Pancreas (tissue), 10 donors: ENCODE measurements at regions not wholly inside any gene's neighbourhood (a gene's known extent, or its start where the extent isn't known, plus 50 kb on each side); places are given as distances from the start of the nearest gene placed in this dataset.
"Not testable (repeated sequence)": the region's sequence is repeated elsewhere in the genome, so short reads cannot be mapped to it uniquely, and the experiment has no call there.

Experiments used
- ATAC-seq, 4 donors: fragments of 200-7000 bp; cut with Tn5 transposase; one replicate each; pipeline versions ENCODE4 v1.8.0 to v1.9.1; 2020; ENCODE audit warnings: mild to moderate bottlenecking in 4 of 4, moderate library complexity in 4 of 4
- DNase-seq, 6 donors: peaks; one replicate each; pipeline ENCODE4 v3.0.0-alpha.2; 2020
- FAIRE-seq: peaks from 2 replicates; lab custom pipeline; 2012; peaks lifted over from hg19 to GRCh38; lab: Jason Lieb, UNC
- H3K27ac ChIP-seq, 4 donors: fragments of 200-600 bp; sonication (generic); 1 replicate in 3 of 4; 2 replicates in 1 of 4; pipeline versions ENCODE4 v1.5.0 to v1.8.0; 2020
- H3K27me3 ChIP-seq, 4 donors: fragments of 200-600 bp; one replicate each; pipeline ENCODE4 v1.8.0; 2021
- H3K36me3 ChIP-seq, 3 donors: fragments of 200-600 bp; sonication (generic) in 1 of 3; one replicate each; pipeline versions ENCODE4 v1.5.0 to v1.8.0; 2020 to 2021
- H3K4me1 ChIP-seq, 3 donors: fragments of 200-600 bp; one replicate each; pipeline ENCODE4 v1.8.0; 2021
- H3K4me3 ChIP-seq, 4 donors: fragments of 200-600 bp; sonication (generic) in 2 of 4; one replicate each; pipeline versions ENCODE4 v1.5.0 to v1.8.0; 2020 to 2021
- H3K9me3 ChIP-seq, 4 donors: fragments of 200-600 bp; one replicate each; pipeline ENCODE4 v1.8.0; 2021
- WGBS, 2 donors: extraction: QIAGEN DNeasy Blood & Tissue Kit; methylation state at CpG; one replicate each; pipeline ENCODE4 v1.1.7; 2013; 5-methylcytosine and 5-hydroxymethylcytosine counted together
- intact Hi-C, 3 donors: fragments of 100-400 bp; cut with DNase I; formaldehyde crosslinking; loops; one replicate each; pipeline versions ENCODE4 v1.11.1 to v1.14.2; 2022
- TF ChIP-seq, protein P1 (sequence below), 4 donors: fragments of 200-600 bp; sonication (generic) in 3 of 4; IDR thresholded peaks; one replicate each; pipeline versions ENCODE4 v1.5.0 to v1.8.0; 2021; ENCODE audit warnings: antibody characterized with exemption in 4 of 4
- donor health status: healthy with polysubstance abuse.
- donor health status: DM: no; HTN: no; CAD: no; lungs with moderate emphysema.
- donor health status: DM: no; HTN: no; CAD: no.
- donor health status: control.
- donor health status: control.
- donor health status: Bipolar disorder and iron deficiency.
- donor health status: DM: yes; HTN: yes; CAD: no.
- donor health status: DM: no; HTN: no; CAD: no.
- donor health status: DM: no; HTN: no; CAD: no.
- donor health status: DM: yes; HTN: yes; CAD: no.

DNA sequence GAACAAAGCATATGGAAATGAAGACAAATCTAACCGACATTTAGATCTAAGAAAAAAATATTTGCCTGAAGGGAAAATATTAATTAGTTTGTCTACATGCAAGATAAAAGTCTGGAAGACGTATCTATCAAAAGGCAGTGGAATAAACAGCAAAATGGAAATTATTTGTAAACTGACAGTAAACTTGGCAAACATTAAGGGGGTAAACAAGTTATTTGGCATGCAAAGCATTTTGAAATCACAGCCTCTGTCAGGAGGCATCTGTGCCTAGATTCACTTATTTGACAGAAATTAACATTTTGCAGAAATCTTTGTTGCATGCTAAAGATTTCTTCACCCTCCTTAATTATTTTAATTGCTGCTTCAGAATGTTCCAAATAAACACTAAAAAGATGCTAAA, 1065.8 kb upstream of the POU3F4 start:
- TF ChIP-seq, protein P1, sequence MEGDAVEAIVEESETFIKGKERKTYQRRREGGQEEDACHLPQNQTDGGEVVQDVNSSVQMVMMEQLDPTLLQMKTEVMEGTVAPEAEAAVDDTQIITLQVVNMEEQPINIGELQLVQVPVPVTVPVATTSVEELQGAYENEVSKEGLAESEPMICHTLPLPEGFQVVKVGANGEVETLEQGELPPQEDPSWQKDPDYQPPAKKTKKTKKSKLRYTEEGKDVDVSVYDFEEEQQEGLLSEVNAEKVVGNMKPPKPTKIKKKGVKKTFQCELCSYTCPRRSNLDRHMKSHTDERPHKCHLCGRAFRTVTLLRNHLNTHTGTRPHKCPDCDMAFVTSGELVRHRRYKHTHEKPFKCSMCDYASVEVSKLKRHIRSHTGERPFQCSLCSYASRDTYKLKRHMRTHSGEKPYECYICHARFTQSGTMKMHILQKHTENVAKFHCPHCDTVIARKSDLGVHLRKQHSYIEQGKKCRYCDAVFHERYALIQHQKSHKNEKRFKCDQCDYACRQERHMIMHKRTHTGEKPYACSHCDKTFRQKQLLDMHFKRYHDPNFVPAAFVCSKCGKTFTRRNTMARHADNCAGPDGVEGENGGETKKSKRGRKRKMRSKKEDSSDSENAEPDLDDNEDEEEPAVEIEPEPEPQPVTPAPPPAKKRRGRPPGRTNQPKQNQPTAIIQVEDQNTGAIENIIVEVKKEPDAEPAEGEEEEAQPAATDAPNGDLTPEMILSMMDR (IDR thresholded peaks at IDR 0.05) = no peak
- intact Hi-C loops = no loop called here
- no peak overlapping the region for H3K4me3 ChIP-seq
- no peaks in the 10 kb centered on the region for H3K9me3 ChIP-seq
- DNase-seq (no peak), FAIRE-seq (no peak), ATAC-seq (no peak)
- H3K27ac ChIP-seq = no peak overlapping the region
- 14 to 18% methylated on average over 2 of the region's 2 CpGs for WGBS, 2 donors
- H3K27me3 ChIP-seq = peaks cover 0 to 4% (median 0%) of the 10 kb centered on the region in 4 donors
- H3K36me3 ChIP-seq = no peaks in the 10 kb centered on the region
- no peaks in the 10 kb centered on the region for H3K4me1 ChIP-seq

DNA sequence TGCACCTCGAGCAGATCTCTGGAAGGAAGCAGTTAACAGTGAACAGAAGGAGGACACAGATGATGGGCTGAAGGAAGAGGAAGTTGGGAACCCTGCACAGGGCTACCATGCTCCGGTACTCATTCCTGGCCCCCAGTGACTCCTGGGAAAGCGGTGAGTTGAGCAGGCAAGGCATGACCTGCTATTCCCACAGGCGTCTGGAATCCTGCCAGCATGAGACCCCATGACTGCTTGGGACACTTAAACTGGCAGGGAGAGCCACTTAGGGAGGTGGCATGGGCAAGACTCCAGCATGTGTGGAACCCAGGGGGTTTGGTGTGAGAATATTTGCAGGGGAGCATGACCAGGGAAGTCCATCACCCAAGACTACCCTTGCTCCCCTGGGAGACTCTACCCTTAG, 1056.4 kb upstream of the POU3F4 start:
- TF ChIP-seq, protein P1 (IDR thresholded peaks at IDR 0.05) = no peak

DNA sequence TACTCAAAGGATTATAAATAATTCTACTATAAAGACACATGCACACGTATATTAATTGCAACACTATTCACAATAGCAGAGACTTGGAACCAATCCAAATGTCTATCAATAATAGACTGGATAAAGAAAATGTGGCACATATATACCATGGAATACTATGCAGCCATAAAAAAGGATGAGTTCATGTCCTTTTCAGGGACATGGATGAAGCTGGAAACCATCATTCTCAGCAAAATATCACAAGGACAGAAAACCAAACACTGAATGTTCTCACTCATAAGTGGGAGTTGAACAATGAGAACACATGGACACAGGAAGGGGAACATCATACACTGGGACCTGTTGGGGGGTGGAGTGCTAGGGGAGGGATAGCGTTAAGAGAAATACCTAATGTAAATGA, 1052.2 kb upstream of the POU3F4 start:
- H3K27me3 ChIP-seq, H3K36me3 ChIP-seq, FAIRE-seq, H3K4me3 ChIP-seq, ATAC-seq, H3K9me3 ChIP-seq, intact Hi-C loops, H3K4me1 ChIP-seq, DNase-seq, H3K27ac ChIP-seq: not testable (repeated sequence)
- 60 to 79% methylated on average over 2 of the region's 2 CpGs for WGBS, 2 donors

More for the DNA sequence above, 1056.4 kb upstream of the POU3F4 start:
- no peak for FAIRE-seq
- Histone ChIP-seq H3K27ac (no peak overlapping the region), H3K4me3 (no peak overlapping the region), H3K4me1 (no peaks in the 10 kb centered on the region), H3K27me3 (no peaks in the 10 kb centered on the region), H3K9me3 (no peaks in the 10 kb centered on the region), H3K36me3 (no peaks in the 10 kb centered on the region)
- no peak for DNase-seq
- no peak for ATAC-seq
- intact Hi-C loops = no loop called here
- 67 to 70% methylated on average over 4 of the region's 4 CpGs for WGBS, 2 donors

DNA sequence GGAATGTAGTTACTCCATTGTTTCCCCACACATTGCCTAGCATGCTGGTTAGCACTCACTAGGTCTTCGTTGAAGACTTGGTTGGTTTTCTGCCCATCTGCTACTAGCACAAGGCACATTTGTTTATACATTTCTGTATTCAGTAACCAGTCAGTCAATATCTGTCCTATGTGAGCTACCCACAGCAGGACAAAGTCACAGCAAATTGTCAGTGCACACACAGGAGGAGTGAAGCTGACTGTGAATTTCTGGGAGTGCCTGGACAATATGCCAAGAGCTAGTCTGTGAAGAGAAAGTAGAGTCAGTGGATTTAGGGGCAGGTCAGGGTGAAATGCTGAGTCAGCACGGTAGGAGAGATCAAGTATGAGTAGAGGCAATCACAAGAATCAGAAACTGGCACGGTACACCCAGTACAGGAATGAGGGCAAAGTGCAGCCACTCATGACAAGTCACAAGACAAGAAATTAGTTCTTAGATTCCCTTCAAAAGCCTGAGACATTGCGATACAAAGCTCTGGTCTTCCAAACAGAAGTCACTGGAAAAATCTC, 1049.8 kb upstream of the POU3F4 start:
- H3K4me1 ChIP-seq = no peaks in the 10 kb centered on the region
- H3K27me3 ChIP-seq = no peaks in the 10 kb centered on the region
- H3K9me3 ChIP-seq = no peaks in the 10 kb centered on the region
- FAIRE-seq (no peak), ATAC-seq (peak in 3 of 4 donors; percentile 38 to 63 (median 56)), DNase-seq (peak in 1 of 6 donors; percentile 10)
- 21 to 25% methylated on average over 4 of the region's 4 CpGs for WGBS, 2 donors
- H3K27ac ChIP-seq = no peak overlapping the region
- H3K36me3 ChIP-seq = no peaks in the 10 kb centered on the region
- intact Hi-C loops = no loop called here
- TF ChIP-seq, protein P1 (IDR thresholded peaks at IDR 0.05) = no peak
- H3K4me3 ChIP-seq = no peak overlapping the region

DNA sequence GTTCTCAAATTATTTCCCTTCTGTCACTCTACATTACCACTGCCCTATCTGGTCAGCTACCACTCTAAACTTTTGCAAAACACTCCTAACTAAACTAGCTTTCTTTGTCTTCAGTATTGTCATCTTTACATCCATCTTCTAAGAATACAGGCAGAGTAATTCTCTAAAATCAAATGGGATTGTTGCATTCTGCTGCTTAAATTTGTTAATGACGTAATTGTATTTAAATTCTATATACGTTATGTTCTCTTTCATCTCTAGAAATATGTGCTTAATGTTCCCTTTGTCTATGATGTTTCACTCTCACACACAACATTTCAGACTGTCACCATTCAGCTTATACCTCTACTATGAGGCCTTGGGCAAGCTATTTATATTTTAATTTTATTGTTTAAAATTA, 1041.1 kb upstream of the POU3F4 start:
- H3K9me3 ChIP-seq = no peaks in the 10 kb centered on the region
- ATAC-seq = no peak
- DNase-seq = no peak
- no peak overlapping the region for H3K27ac ChIP-seq
- TF ChIP-seq, protein P1 (IDR thresholded peaks at IDR 0.05) = no peak
- H3K4me3 ChIP-seq = no peak overlapping the region
- WGBS, 2 donors = 70 to 72% methylated on average over 2 of the region's 2 CpGs
- H3K4me1 ChIP-seq = no peaks in the 10 kb centered on the region
- H3K36me3 ChIP-seq = no peaks in the 10 kb centered on the region
- intact Hi-C loops = no loop called here
- no peak for FAIRE-seq
- peaks cover 0 to 4% (median 0%) of the 10 kb centered on the region in 4 donors for H3K27me3 ChIP-seq
